Ovary (tissue), 7 donors: ENCODE measurements at regions not wholly inside any gene's neighbourhood (a gene's known extent, or its start where the extent isn't known, plus 50 kb on each side); places are given as distances from the start of the nearest gene placed in this dataset.

Experiments used
- DNase-seq, 5 donors: peaks; one replicate each; pipeline ENCODE4 v3.0.0-alpha.2; 2019 to 2020
- H3K27ac ChIP-seq, 2 donors: fragments of 200-600 bp; one replicate each; pipeline versions ENCODE4 v1.5.1 to v1.8.0; 2019 to 2022
- H3K27me3 ChIP-seq: fragments of 200-600 bp; one replicate; pipeline ENCODE4 v1.8.0; 2022
- H3K36me3 ChIP-seq: fragments of 200-600 bp; sonication (generic); one replicate; pipeline ENCODE4 v1.5.1; 2019
- H3K4me1 ChIP-seq: one replicate; pipeline ENCODE4 v1.8.1; 2013; ENCODE audit warnings: mild to moderate bottlenecking, moderate library complexity; ENCODE audit not compliant: insufficient read depth
- H3K4me3 ChIP-seq: fragments of 200-600 bp; sonication (generic); one replicate; pipeline ENCODE4 v1.5.1; 2017
- H3K9me3 ChIP-seq, 2 donors: fragments of 200-600 bp in 1 of 2; sonication (generic) in 1 of 2; one replicate each; pipeline versions ENCODE4 v1.5.1 to v1.8.1; 2013 to 2019; ENCODE audit warnings: mild to moderate bottlenecking in 1 of 2, moderate library complexity in 1 of 2
- EP300 ChIP-seq: sonication (generic); formaldehyde crosslinking; IDR thresholded peaks from one replicate; pipeline ENCODE4 v1.6.1; 2017; ENCODE audit warnings: antibody characterized with exemption
- POLR2A ChIP-seq: fragments of 450-650 bp; IDR thresholded peaks from one replicate; pipeline ENCODE4 v1.6.1; 2017; ENCODE audit warnings: antibody characterized with exemption, mild to moderate bottlenecking, moderate library complexity
- WGBS, 3 donors: extraction: QIAGEN DNeasy Blood & Tissue Kit in 1 of 3; methylation state at CpG; one replicate each; pipeline versions ENCODE4 v1.1.5 to v1.1.7; 2013 to 2017; 5-methylcytosine and 5-hydroxymethylcytosine counted together
- intact Hi-C, 4 donors: fragments of 100-400 bp; cut with DNase I; formaldehyde crosslinking; loops; one replicate each; pipeline versions ENCODE4 v1.11.0 to v1.15.1; 2022 to 2023
- TF ChIP-seq, protein P1 (sequence below), 3 donors: fragments of 450-650 bp in 2 of 3; fragments of 200-600 bp in 1 of 3; IDR thresholded peaks; one replicate each; pipeline versions ENCODE4 v1.5.1 to v1.8.0; 2016 to 2022; ENCODE audit warnings: antibody characterized with exemption in 3 of 3, mild to moderate bottlenecking in 1 of 3
- donor health status: DM: no; HTN: no; CAD: no; lungs with moderate emphysema.
- donor health status: DM: no; HTN: no; CAD: no.
- donor health status: Bipolar disorder and iron deficiency.
- donor health status: DM: no; HTN: no; CAD: no.
- donor health status: DM: yes; HTN: yes; CAD: no.

DNA sequence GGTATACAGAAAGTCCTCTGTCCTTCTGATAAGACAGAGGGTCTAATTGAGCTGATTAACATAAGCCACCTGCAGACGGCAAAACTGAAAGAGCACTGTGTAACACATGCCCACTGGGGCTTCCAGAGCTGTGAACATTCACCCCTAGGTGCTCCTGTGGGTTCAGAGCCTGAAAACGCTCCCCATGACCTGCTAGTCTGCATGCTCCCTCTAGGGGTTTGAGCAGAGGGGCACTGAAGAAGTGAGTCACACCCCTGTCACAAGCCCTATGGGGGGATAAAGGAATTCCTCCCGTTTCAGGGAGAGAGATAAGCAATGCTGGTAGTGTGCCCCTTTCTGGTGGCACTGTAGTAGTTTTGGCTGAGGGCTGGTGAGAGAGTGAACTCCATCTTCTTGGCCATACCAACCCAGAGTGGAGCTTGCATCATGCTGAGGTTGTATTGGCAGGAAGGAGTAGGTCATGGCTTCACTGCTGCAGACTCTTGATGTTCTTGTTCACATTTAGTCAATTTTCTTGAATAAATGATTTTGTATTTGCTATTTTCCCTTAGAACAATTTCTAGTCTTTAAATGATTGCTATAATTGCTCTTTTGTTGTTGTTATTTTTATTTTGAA is 637.5 kb upstream of the MAN1A1 start:
- H3K9me3 ChIP-seq = no peaks in the 10 kb centered on the region
- DNase-seq = no peak
- H3K4me3 ChIP-seq = no peak overlapping the region
- H3K4me1 ChIP-seq = no peaks in the 10 kb centered on the region
- no peak overlapping the region for H3K27ac ChIP-seq
- TF ChIP-seq EP300 (no peak), POLR2A (no peak)
- TF ChIP-seq, protein P1, sequence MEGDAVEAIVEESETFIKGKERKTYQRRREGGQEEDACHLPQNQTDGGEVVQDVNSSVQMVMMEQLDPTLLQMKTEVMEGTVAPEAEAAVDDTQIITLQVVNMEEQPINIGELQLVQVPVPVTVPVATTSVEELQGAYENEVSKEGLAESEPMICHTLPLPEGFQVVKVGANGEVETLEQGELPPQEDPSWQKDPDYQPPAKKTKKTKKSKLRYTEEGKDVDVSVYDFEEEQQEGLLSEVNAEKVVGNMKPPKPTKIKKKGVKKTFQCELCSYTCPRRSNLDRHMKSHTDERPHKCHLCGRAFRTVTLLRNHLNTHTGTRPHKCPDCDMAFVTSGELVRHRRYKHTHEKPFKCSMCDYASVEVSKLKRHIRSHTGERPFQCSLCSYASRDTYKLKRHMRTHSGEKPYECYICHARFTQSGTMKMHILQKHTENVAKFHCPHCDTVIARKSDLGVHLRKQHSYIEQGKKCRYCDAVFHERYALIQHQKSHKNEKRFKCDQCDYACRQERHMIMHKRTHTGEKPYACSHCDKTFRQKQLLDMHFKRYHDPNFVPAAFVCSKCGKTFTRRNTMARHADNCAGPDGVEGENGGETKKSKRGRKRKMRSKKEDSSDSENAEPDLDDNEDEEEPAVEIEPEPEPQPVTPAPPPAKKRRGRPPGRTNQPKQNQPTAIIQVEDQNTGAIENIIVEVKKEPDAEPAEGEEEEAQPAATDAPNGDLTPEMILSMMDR (IDR thresholded peaks at IDR 0.05) = no peak
- no peaks in the 10 kb centered on the region for H3K27me3 ChIP-seq
- H3K36me3 ChIP-seq = no peaks in the 10 kb centered on the region
- intact Hi-C loops = no loop called here
- WGBS, 3 donors = 76 to 79% (median 78%) methylated on average over 3 of the region's 3 CpGs

DNA sequence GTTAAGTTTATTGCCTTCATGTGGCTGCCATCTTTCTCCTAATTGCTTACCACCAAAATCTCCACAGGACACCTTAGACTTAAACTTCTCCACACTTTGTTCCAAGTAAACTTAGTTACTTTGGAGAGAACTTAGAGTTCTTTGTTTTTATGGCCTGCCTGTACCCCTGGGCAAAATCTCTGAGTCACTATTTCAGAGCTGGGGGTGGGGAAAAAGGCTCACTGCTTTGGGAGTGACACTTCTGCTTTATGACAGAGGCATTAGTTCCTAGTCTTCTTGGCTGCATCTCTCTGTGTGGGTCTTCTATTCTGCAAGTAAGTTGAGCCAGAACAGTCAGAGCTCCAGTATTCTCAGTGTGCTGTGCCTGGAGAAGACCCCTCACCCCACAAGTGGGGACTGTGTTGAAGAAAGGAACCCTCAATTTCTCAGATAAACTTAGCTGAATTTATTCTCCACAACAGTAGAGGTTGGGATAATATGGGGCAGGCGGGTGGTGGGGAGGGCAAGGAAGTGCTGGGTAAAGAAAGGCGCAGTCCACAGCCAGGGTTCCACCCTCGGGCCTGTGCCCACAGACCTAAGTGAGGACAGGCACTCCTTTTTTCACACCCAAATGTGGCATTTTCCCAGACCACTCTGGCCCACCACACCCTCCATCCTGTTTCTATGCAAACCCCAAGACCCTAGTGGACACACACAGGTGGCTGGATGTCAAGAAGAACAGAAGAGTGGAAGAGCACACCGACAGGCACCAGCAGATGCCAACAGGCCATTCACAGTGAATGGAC is 636.6 kb upstream of the MAN1A1 start:
- 86 to 92% (median 89%) methylated on average over 4 of the region's 4 CpGs for WGBS, 3 donors
- Histone ChIP-seq H3K36me3 (no peaks in the 10 kb centered on the region), H3K4me1 (no peaks in the 10 kb centered on the region), H3K27ac (no peak overlapping the region), H3K27me3 (no peaks in the 10 kb centered on the region), H3K4me3 (no peak overlapping the region), H3K9me3 (no peaks in the 10 kb centered on the region)
- TF ChIP-seq EP300 (no peak), POLR2A (no peak)
- TF ChIP-seq, protein P1 (IDR thresholded peaks at IDR 0.05) = no peak
- no peak for DNase-seq
- intact Hi-C loops = no loop called here

DNA sequence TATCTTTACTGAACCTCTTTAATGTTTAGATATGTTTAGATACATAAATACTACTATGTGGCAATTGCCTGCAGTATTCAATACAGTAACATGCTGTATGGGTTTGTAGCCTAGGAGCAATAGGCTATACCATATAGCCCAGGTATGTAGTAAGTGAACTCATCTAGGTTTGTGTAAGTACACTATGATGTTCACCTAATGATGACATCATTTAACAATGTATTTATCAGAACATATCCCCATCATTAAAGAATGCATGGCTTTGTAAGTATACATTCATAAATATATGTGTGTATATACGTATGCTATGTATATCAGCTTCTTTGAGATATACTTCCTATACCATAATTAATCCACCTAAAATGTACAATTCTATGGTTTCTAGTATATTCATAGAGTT is 631.2 kb upstream of the MAN1A1 start:
- Histone ChIP-seq H3K4me3 (no peak overlapping the region), H3K27me3 (no peaks in the 10 kb centered on the region), H3K9me3 (no peaks in the 10 kb centered on the region), H3K36me3 (no peaks in the 10 kb centered on the region), H3K27ac (no peak overlapping the region), H3K4me1 (no peaks in the 10 kb centered on the region)
- DNase-seq = no peak
- TF ChIP-seq POLR2A (no peak), EP300 (no peak)
- TF ChIP-seq, protein P1 (IDR thresholded peaks at IDR 0.05) = no peak
- intact Hi-C loops = no loop called here
- 87 to 89% (median 88%) methylated on average over 1 of the region's 1 CpG for WGBS, 3 donors

DNA sequence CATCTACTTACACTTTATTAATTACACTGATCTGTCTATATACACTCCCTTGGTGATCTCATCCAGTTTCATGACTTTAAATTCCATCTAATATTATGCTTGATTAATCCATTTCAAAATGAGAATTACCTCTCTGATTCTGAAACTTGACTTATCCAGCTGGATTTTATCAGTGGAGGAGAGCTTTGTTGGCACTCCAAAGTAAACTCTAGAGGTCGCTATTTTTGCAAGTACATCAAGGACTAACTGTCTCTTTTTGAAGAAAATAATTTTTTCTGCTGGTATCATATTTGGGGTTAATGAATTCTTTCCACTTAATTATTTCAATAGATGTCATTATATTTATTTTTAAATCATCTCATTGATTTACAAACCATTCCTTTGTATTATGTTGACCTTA is 630.3 kb upstream of the MAN1A1 start:
- intact Hi-C loops = no loop called here
- H3K4me3 ChIP-seq = no peak overlapping the region
- no peaks in the 10 kb centered on the region for H3K9me3 ChIP-seq
- H3K27me3 ChIP-seq = no peaks in the 10 kb centered on the region
- 2 to 7% (median 3%) methylated on average over 1 of the region's 1 CpG for WGBS, 3 donors
- no peak for DNase-seq
- no peaks in the 10 kb centered on the region for H3K36me3 ChIP-seq
- no peak overlapping the region for H3K27ac ChIP-seq
- no peak for TF ChIP-seq POLR2A
- TF ChIP-seq EP300 = no peak
- TF ChIP-seq, protein P1 (IDR thresholded peaks at IDR 0.05) = no peak
- no peaks in the 10 kb centered on the region for H3K4me1 ChIP-seq
